Globus pallidus (tissue), 1 donor: ENCODE measurements at regions not wholly inside any gene's neighbourhood (a gene's known extent, or its start where the extent isn't known, plus 50 kb on each side); places are given as distances from the start of the nearest gene placed in this dataset.
"Not testable (repeated sequence)": the region's sequence is repeated elsewhere in the genome, so short reads cannot be mapped to it uniquely, and the experiment has no call there.

Source experiments
- DNase-seq: peaks from one replicate; pipeline ENCODE4 v3.0.0-alpha.2; 2015; ENCODE audit warnings: low spot score

GRCh38 chrX:6990552-6991193 lies 156.8 kb upstream of the STS start:
- DNase-seq = no peak

GRCh38 chrX:6989858-6990257 lies 157.7 kb upstream of the STS start:
- no peak for DNase-seq

- DNase-seq = not testable (repeated sequence)
These were observed 158.8 kb upstream of the STS start for GRCh38 chrX:6988694-6989093.

GRCh38 chrX:6986915-6987314 lies 160.6 kb upstream of the STS start:
- no peak for DNase-seq

- DNase-seq = no peak
These were observed 162.0 kb upstream of the STS start for GRCh38 chrX:6985537-6985936.

GRCh38 chrX:6983207-6983955 lies 164.1 kb upstream of the STS start:
- no peak for DNase-seq

- no peak for DNase-seq
These were observed 165.7 kb upstream of the STS start for GRCh38 chrX:6981718-6982406.

GRCh38 chrX:6980981-6981380 lies 166.5 kb upstream of the STS start:
- DNase-seq = no peak

- no peak for DNase-seq
These were observed 179.3 kb upstream of the STS start for GRCh38 chrX:6968231-6968630.

GRCh38 chrX:6965729-6966128 lies 181.8 kb upstream of the STS start:
- no peak for DNase-seq

GRCh38 chrX:6962006-6962355 lies 185.5 kb upstream of the STS start:
- DNase-seq = no peak

- DNase-seq = no peak
These were observed 186.1 kb upstream of the STS start for GRCh38 chrX:6961286-6962005.

GRCh38 chrX:6959006-6959405 lies 188.5 kb upstream of the STS start:
- DNase-seq = no peak

- DNase-seq = no peak
These were observed 192.7 kb upstream of the STS start for GRCh38 chrX:6954836-6955235.

GRCh38 chrX:6946168-6946567 lies 201.3 kb upstream of the STS start:
- DNase-seq = no peak

GRCh38 chrX:6941041-6941440 lies 206.5 kb upstream of the STS start:
- no peak for DNase-seq

- not testable (repeated sequence) for DNase-seq
These were observed 214.6 kb upstream of the STS start for GRCh38 chrX:6932942-6933341.

GRCh38 chrX:6930307-6930849 lies 217.1 kb upstream of the STS start:
- no peak for DNase-seq

GRCh38 chrX:6924443-6925077 lies 223.0 kb upstream of the STS start:
- no peak for DNase-seq

- DNase-seq = no peak
These were observed 229.8 kb upstream of the STS start for GRCh38 chrX:6917666-6918065.

GRCh38 chrX:6910218-6910617 lies 237.3 kb upstream of the STS start:
- DNase-seq = no peak

GRCh38 chrX:6909396-6909795 lies 238.1 kb upstream of the STS start:
- no peak for DNase-seq
